GM12801 (cell line): ENCODE measurements at regions not wholly inside any gene's neighbourhood (a gene's known extent, or its start where the extent isn't known, plus 50 kb on each side); places are given as distances from the start of the nearest gene placed in this dataset.

Experiments used
- TF ChIP-seq, protein P1 (sequence below): IDR thresholded peaks from one replicate; pipeline ENCODE4 v1.5.1; 2011; ENCODE audit warnings: control low read depth; ENCODE audit not compliant: insufficient read length; ENCODE audit errors: extremely low read depth

DNA sequence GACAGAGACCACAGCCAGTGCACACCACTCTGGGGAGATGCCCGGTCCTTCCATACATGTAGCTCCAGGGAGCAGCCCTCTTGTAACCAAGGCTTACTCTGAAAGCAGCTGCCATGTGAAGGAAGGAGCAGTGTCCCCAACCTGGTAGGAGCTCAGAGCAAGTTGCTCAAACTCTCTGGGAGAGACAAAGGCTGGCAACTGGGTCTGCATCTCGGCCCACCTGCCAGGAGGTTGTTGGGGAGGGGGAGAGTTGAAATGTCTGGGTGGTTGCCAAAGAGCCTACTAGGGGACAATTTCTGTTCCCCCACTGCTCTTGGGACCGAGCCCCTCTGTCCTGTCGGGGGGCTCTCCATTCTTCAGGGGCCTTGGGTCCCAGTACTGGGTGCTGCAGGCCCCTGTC, 309.9 kb downstream of the TLE3 start:
- TF ChIP-seq, protein P1, sequence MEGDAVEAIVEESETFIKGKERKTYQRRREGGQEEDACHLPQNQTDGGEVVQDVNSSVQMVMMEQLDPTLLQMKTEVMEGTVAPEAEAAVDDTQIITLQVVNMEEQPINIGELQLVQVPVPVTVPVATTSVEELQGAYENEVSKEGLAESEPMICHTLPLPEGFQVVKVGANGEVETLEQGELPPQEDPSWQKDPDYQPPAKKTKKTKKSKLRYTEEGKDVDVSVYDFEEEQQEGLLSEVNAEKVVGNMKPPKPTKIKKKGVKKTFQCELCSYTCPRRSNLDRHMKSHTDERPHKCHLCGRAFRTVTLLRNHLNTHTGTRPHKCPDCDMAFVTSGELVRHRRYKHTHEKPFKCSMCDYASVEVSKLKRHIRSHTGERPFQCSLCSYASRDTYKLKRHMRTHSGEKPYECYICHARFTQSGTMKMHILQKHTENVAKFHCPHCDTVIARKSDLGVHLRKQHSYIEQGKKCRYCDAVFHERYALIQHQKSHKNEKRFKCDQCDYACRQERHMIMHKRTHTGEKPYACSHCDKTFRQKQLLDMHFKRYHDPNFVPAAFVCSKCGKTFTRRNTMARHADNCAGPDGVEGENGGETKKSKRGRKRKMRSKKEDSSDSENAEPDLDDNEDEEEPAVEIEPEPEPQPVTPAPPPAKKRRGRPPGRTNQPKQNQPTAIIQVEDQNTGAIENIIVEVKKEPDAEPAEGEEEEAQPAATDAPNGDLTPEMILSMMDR, result no peak

DNA sequence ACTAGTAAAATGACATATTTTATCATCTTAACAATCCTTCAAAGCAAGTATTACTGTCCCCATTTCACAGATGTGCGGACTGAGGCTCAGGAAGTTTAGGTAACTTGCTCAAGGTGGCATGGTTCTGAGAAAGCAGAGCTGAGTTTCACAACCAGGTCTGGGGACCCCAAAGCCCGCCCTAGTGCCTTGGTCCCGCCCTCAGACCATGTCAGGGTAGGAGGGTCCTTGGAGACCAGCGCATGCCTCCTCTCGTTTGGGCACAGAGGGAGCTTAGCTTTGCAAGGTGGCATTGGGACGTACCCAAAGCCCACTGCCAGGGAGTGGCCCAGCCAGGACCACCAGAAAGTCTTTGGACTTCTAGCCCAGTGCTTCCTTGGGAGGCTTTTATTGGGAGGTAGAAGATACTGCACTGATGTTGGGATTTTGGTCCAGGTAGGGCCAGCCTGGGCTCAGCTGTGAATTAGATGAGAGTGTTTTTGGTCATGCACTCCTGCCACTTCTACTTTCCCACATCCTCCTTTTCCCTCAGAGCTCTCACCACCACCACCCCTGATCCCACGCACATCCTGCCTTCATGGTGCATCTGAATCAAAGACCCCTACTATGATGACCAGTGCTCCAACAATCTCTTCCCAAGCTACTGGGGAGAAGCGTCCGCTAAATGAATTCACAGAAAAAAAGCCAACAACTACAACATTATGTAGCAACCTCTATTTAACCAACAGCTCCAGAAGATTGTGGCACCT, 307.9 kb downstream of the TLE3 start:
- TF ChIP-seq, protein P1, result no peak

DNA sequence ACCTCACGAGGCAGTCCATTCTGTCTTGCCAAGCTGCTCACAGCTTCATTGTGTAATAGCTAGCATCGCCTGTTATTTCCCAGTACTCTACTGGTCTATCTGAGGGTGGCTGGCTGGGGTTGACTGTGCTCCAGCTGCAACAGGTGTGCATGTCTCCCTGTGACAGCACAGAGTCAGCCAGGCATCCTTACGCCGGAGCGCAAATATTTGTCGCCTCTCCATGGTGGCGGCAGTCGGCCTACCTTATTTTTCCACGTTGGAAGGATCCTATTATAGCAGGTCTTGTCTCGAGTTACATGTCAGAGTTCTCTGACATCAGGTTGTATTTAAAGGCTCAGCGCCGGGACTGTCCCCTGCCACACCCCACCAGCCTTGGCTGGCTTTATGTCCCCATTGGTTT, 307.1 kb downstream of the TLE3 start:
- TF ChIP-seq, protein P1, result no peak

DNA sequence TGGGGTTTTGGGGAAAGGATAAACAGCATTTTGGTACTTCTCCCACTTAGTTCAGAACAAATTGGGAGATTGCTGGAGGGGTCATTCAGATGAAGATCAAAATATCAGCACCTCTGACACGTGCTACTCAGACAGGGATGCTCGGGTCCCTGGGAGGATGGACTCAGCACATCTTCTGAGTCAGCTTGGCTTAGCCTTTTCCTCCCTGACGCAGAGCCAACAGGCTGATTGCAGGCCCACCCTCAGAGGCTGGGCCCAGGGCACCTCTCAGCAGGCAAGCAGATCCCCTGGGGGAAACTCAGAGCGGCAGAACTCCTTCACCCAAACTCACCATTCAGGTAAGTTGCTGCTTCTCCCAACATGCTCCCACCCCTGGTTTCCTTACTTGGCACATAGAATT, 304.9 kb downstream of the TLE3 start:
- TF ChIP-seq, protein P1, result no peak

DNA sequence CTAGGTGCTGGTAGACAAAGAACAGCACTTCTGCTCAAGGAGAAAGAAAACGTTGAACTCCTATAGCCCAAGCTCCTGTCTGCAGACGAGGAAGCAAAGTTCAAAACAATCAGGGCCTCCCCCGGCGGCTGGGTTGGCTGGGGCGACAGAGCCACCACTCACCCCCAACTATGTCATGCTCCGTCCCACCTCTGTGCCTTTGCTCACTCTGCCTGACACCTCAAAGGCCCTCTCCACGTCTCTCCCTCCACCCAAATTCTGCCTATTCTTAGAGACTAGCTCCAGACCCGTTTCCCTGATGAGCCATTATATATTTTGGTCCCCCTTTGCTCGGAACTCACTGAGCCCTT, 304.3 kb downstream of the TLE3 start:
- TF ChIP-seq, protein P1, result no peak

DNA sequence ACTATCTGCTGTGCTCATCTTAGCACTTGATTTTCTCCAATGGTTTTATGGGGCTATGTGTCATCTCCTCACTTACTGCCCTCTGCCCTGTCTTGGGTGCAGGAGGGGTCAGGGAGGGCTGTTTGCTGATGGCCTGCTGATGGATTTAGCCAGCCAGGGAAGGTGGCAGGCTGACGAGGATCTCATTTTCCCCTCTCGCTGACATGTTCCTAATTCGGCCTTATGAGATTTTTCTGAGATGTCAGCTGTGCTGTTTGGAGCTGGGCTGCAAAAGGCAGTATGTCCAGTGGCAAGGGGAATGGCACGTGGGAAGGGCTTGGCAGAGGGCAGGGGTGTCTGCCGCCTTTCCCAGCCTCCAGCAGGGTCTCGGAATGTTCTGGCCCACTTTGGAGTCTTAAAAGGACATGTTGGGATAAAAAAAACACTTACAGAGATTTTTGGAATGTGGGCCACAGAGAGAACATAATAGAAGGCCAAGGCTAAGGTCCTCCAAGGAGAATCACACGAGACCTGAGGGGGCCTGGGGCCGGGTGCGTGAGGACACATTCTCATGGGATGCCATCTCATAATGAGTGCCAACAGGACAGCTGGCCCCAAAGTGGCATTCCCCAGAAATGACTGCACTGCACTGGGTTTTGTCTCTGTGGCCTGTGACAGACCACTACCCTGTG, 303.8 kb downstream of the TLE3 start:
- TF ChIP-seq, protein P1, result no peak

DNA sequence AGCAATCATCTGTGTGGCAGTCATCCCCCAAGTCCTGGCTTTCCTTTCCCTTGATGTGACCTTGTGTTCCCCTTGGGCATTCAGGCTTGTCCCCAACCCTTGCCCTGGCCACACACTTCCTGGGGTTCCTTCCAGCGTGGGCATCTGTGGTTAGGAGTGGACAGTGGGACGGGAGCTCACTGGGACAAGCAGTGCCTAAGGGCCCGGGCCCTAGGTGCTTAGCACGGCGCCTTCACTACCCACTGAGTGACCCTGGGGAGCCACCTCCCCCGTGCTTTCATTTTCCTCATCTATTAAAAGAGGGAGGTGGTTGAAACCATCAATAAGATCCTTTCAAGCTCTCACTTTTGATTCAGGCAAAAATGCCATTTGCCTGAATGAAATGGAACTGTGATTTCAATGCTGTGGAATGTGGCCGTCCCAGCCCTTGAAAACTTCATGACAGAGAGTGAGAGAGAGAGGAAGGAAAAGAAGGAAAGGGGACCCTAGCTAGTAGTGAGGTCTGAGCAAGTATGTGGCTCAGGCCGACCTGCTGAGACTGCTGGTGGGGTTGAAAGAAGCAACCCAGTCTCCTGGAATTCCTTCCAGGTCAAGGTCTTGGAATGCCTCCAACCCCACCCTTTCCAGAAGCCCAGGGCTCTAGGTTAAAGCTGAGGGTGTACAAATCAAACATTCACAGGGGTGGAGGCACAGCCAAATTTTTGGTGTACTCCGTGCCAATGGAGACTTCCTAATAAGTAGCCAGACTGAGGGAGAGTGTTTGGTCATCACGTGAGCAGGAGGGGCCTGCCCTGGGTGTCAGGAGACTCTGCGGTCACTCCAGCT, 302.9 kb downstream of the TLE3 start:
- TF ChIP-seq, protein P1, result no peak
